ENCODE measurements at regions not wholly inside any gene's neighbourhood (a gene's known extent, or its start where the extent isn't known, plus 50 kb on each side); places are given as distances from the start of the nearest gene placed in this dataset.
A peak's percentile ranks its signal among the peaks of the same experiment; 100 is the strongest.

- DNase-seq = peak in 7 of 58 donors; percentile 16 to 54 (median 23)
Observed at GRCh38 chr6:14274546-14275492, 157.2 kb downstream of the CD83 start.

GRCh38 chr6:14275493-14275851 lies 157.9 kb downstream of the CD83 start:
- DNase-seq = peak in 33 of 58 donors; percentile 9 to 71 (median 32)

- peak in 1 of 58 donors; percentile 8 for DNase-seq
Observed at GRCh38 chr6:14276071-14276470, 158.5 kb downstream of the CD83 start.

- DNase-seq = peak in 8 of 58 donors; percentile 1 to 58 (median 10)
Observed at GRCh38 chr6:14276667-14277404, 159.3 kb downstream of the CD83 start.

- DNase-seq = no peak
Observed at GRCh38 chr6:14277405-14277930, 159.9 kb downstream of the CD83 start.

GRCh38 chr6:14278006-14278405 lies 160.4 kb downstream of the CD83 start:
- no peak for DNase-seq

GRCh38 chr6:14278446-14278845 lies 160.9 kb downstream of the CD83 start:
- DNase-seq = no peak

GRCh38 chr6:14280006-14280510 lies 162.5 kb downstream of the CD83 start:
- no peak for DNase-seq

GRCh38 chr6:14280766-14281293 lies 163.3 kb downstream of the CD83 start:
- no peak for DNase-seq

GRCh38 chr6:14281811-14282660 lies 164.5 kb downstream of the CD83 start:
- peak in 1 of 58 donors; percentile 9 for DNase-seq

- no peak for DNase-seq
Observed at GRCh38 chr6:14282854-14283505, 165.4 kb downstream of the CD83 start.

GRCh38 chr6:14283600-14284235 lies 166.1 kb downstream of the CD83 start:
- no peak for DNase-seq

- DNase-seq = no peak
Observed at GRCh38 chr6:14284969-14285590, 167.5 kb downstream of the CD83 start.

- DNase-seq = no peak
Observed at GRCh38 chr6:14286144-14286543, 168.6 kb downstream of the CD83 start.

- no peak for DNase-seq
Observed at GRCh38 chr6:14286634-14287428, 169.3 kb downstream of the CD83 start.

GRCh38 chr6:14287707-14288106 lies 170.1 kb downstream of the CD83 start:
- DNase-seq = no peak

- no peak for DNase-seq
Observed at GRCh38 chr6:14288910-14289309, 171.3 kb downstream of the CD83 start.
